NCI-H1092 treated with DMSO at 0.1 percent for 48 hours (cell line): ENCODE measurements at regions not wholly inside any gene's neighbourhood (a gene's known extent, or its start where the extent isn't known, plus 50 kb on each side); places are given as distances from the start of the nearest gene placed in this dataset.
A peak's percentile ranks its signal among the peaks of the same experiment; 100 is the strongest.
"Not testable (repeated sequence)": the region's sequence is repeated elsewhere in the genome, so short reads cannot be mapped to it uniquely, and the experiment has no call there.

ENCODE experiments used
- DNase-seq: peaks from one replicate; lab custom pipeline; 2025; lab: John Stamatoyannopoulos, UW

- no peak for DNase-seq
Observed at GRCh38 chr6:94698773-94699172, 878.6 kb upstream of the MANEA start.

GRCh38 chr6:94687255-94687654 is 890.1 kb upstream of the MANEA start:
- not testable (repeated sequence) for DNase-seq

DNA sequence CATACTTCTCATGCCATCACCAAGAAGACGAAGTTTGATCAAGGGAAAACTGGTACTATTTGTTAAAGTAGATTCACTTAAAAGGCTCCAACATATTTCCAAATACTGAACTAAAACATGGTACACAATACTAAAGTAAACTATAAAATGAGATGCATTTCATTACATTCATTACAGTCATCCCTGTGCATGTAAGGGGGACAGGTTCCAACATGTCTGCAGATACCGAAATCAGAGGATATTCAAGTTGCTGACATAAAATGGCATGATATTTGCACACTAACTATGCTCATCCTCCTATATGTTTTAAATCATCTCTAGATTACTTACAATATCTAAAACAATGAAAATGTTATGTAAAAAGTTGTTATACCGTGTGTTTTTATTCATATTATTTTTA is 893.9 kb upstream of the MANEA start:
- no peak for DNase-seq

- no peak for DNase-seq
Observed at GRCh38 chr6:94680669-94681212, 896.6 kb upstream of the MANEA start.

DNA sequence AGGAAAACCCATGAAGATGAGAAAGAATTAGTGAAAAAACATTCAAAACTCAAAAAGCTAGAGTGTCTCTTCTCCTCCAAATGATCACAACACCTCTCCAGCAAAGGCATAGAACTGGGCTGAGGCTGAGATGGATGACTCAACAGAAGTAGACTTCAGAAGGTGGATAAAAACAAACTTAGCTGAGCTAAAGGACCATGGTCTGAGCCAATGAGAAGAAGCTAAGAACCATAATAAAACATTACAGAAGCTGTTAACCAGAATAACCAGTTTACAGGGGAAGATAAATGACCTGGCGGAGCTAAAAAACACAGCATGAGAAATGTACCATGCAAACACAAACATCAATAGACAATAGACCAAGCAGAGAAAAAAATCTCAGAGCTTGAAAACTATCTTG is 904.1 kb upstream of the MANEA start:
- DNase-seq, result no peak

DNA sequence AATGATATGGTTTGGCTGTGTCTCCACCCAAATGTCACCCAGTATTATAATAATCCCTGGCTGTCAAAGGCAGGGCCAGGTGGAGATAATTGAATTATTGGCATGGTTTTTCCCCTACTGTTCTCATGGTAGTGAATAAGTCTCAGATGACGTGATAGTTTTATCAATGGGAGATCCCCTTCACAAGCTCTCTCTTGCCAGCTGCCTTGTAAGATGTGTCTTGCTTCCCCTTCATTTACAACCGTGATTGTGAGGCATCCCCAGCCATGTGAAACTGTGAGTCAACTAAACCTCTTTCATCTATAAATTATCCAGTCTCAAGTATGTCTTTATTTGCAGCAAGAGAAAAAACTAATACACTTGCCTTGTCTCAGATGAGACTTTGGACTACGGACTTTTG is 907.3 kb upstream of the MANEA start:
- DNase-seq, result no peak

DNA sequence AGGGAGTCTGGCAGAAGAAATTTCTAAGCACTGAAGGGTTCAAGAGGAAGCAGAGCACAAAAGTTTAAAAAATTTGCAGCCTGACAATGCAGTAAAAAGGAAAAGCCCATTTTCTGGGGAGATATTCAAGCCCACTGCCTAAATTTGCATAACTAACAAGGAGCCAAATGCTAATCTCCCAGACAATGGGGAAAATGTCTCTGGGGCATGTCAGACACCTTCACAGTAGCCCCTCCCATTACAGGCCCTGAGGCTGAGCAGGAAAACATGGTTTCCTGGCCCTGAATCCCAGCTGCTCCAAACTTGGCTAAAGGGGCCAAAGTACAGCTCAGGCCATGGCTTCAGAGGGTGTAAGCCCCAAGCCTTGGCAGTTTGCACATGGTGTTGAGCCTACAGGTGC is 908.5 kb upstream of the MANEA start:
- no peak for DNase-seq

- no peak for DNase-seq
Observed at GRCh38 chr6:94658929-94659328, 918.4 kb upstream of the MANEA start.

DNA sequence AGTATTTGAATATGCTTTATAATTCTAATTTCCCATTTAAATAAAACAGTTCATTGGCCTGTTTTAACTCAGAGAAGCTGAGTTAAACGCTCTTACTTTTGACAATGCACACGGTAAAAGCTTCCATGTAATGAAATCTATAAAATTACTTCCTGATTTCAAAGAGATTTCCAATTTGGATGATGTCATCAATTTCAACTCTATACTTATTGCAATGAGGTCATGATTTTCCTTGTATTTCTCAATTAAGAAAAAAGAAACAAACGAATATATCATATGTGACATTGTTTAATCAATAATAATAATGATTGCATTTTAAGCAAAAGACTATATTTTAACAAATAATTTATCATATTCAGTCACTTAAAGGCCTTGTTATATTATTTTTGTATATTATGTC is 926.1 kb upstream of the MANEA start:
- DNase-seq, result no peak

GRCh38 chr6:94645191-94645590 is 932.1 kb upstream of the MANEA start:
- DNase-seq, result no peak

- DNase-seq, result no peak
Observed at GRCh38 chr6:94639564-94639963, 937.8 kb upstream of the MANEA start.

GRCh38 chr6:94636780-94637385 is 940.5 kb upstream of the MANEA start:
- DNase-seq, result peak; percentile 12

GRCh38 chr6:94623586-94623985 is 953.7 kb upstream of the MANEA start:
- DNase-seq, result no peak

GRCh38 chr6:94622783-94623182 is 954.6 kb upstream of the MANEA start:
- no peak for DNase-seq

DNA sequence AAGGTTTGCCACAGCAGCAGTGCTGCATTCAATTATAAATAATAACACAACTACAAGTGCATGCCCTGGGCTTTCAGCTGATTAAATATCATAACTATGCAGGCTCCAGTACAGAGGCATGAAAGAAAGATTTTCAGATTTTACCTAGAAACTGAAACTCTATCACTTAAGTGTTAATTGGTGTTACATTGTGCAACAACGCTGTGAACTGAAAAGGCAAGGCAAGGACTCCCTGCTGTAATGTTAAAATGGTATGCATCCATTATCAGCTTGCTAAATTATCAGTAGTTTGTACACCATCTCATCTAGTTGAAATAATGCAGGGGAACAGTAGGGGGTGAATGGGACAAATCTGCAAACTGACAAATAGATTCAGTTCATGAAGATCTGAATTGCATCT is 976.7 kb upstream of the MANEA start:
- no peak for DNase-seq

GRCh38 chr6:94597487-94597886 is 979.8 kb upstream of the MANEA start:
- no peak for DNase-seq

GRCh38 chr6:94590416-94590815 is 986.9 kb upstream of the MANEA start:
- DNase-seq, result no peak

DNA sequence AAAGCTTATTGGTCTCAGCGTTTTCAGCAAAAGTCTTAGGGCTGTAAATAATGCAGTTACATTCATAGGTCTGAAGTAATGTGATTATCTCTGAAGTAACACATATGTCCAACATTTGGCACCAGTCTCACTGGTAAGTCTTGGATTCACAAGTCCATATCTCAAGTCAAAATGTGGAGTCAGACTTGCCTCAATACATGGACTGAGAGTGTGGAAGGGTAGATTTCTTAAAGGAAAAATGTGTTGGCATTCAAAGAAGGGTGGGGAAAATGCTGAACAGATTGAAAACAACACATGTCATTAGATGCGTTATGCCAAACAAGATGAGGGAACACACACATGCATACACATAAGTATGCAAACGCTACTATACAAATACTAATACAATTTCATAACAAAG is 989.0 kb upstream of the MANEA start:
- DNase-seq, result no peak

DNA sequence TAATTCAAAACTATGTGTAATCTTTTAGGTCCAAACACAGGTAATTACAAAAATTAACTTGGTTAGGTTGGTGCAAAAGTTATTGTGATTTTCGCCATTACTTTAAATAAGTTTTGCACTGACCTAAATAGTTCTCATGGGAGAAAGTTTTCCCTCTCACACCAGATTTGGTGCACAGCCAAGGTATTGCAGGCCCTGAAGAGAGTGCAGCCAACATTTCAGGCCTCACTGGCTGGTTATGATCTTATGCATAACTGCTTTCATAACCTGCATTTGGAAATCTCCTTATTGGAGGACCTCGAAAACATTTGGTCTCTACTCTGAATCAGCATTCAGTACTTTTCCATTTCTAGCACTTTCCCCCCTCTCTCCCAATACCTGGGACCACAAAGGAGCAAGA is 993.1 kb upstream of the MANEA start:
- no peak for DNase-seq

- DNase-seq, result no peak
Observed at GRCh38 chr6:94570581-94570980, 1006.8 kb upstream of the MANEA start.

DNA sequence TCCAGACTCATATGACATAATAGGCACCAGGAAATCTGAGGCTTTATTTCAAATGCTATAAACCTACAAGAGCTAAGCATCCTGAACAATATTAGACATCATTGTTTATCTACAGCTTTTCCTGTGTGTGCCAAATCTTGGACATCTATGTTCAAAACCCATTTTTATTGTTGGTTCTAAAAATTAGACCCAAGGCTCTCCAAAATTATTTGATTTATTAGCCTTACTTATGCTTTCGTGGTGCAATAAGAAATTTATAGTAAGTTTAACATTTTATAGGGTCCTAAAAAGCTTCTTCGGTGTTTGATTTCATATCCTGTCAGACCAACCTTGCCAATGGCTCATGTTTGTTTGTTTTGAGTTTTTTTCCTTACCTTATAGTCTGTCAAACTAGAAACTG is 1014.5 kb upstream of the MANEA start:
- no peak for DNase-seq

DNA sequence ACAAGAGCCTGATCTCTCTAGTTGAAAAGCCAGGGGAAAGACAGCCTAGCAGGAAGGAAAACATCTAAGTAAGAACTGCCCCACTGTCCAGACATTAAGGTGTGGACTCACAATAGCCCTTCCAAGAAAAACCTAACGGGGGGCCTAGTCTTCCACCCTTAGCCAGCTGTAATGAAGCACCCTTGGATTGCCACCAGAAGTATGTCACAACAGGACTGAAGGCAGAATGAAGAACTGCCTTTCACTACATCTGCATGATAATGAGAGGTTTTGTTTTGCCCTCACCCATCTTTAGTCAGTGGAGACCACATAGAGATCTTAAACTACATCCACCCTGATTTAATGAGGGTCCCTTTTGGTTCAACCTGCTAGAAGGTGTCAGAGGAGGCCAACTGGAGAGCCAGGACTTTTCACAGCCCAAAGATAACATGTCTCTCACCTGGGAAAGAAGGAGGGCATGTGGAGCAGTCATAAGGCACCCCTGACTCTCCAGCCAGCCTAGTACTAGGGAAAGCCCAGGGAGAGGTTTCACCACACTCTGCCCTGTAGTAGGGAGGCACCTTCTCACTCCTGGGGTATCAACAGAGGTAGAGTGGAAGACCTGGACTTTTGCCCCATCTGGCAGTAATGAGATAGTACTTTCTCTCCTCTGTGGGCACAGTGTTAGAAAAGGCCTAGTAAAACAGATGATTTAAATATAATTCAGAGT is 1017.4 kb upstream of the MANEA start:
- DNase-seq, result no peak

DNA sequence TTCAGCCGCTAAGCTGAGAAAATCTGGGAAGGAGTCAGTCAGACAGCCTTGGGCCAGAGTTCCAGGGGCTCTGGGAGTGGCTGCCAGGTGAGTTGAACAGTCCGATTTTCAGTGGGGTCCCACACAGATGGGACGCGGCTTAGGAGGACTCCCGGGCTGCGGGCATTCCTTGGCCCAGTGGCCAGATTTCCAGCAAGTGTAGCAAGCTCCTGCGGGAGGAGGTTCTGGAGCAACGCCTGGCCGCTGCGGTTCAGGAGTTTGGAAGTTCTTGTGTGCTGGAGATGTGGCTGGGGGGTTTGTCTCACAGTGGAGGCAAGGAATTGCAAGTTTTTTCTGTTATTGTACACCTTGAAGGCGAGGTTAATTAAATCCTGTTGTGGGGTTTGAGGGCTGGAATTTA is 1020.1 kb upstream of the MANEA start:
- not testable (repeated sequence) for DNase-seq

DNA sequence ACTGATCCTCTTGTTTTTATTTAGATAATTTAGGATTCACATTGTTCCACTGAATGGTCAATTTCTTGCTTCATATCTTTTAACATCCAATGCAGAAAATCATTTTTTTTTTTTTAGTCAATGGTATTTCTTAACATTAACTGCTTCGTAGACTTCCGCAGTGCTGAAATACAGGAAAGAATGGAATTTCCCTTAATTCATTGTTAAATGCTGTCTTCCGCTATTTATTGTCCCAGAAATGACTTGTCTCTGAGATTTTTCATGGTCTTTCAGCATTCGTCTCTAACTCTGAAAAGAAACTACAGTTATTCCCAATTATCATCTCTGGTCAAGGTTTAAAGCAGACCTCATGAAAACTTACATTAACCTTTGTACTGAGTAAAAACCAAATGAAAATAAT is 1029.1 kb upstream of the MANEA start:
- no peak for DNase-seq
